Smooth muscle cell (in vitro differentiated cells): ENCODE measurements at regions not wholly inside any gene's neighbourhood (a gene's known extent, or its start where the extent isn't known, plus 50 kb on each side); places are given as distances from the start of the nearest gene placed in this dataset.

Source experiments
- DNase-seq: peaks from one replicate; lab custom pipeline; 2025; ENCODE audit not compliant: unreplicated experiment; lab: John Stamatoyannopoulos, UW
- H2AFZ ChIP-seq: fragments of 200-600 bp; sonication (generic); 2 replicates; pipeline ENCODE4 v1.6.0; 2016; ENCODE audit warnings: antibody characterized with exemption, low read depth, mild to moderate bottlenecking
- H3F3A ChIP-seq: fragments of 200-600 bp; sonication (generic); 2 replicates; pipeline ENCODE4 v1.6.0; 2017; ENCODE audit warnings: antibody characterized with exemption, low read depth
- H3K27ac ChIP-seq: fragments of 200-600 bp; sonication (generic); 2 replicates; pipeline ENCODE4 v1.5.1; 2016; ENCODE audit warnings: low read depth, mild to moderate bottlenecking
- H3K27me3 ChIP-seq: fragments of 200-600 bp; sonication (generic); 2 replicates; pipeline ENCODE4 v1.6.1; 2016; ENCODE audit warnings: low read depth, mild to moderate bottlenecking
- H3K36me3 ChIP-seq: fragments of 200-600 bp; sonication (generic); 2 replicates; pipeline ENCODE4 v1.5.1; 2016; ENCODE audit warnings: low read depth
- H3K4me1 ChIP-seq: fragments of 200-600 bp; sonication (generic); 2 replicates; pipeline ENCODE4 v1.5.1; 2016; ENCODE audit warnings: low read depth
- H3K4me2 ChIP-seq: fragments of 200-600 bp; sonication (generic); 2 replicates; pipeline ENCODE4 v1.6.0; 2016; ENCODE audit warnings: mild to moderate bottlenecking
- H3K4me3 ChIP-seq: fragments of 200-600 bp; sonication (generic); 2 replicates; pipeline ENCODE4 v1.5.1; 2016; ENCODE audit warnings: mild to moderate bottlenecking
- H3K79me2 ChIP-seq: fragments of 200-600 bp; sonication (generic); 2 replicates; pipeline ENCODE4 v1.6.0; 2016; ENCODE audit warnings: low read depth, mild to moderate bottlenecking
- H3K9ac ChIP-seq: fragments of 200-600 bp; sonication (generic); 2 replicates; pipeline ENCODE4 v1.6.0; 2016; ENCODE audit warnings: low read depth
- H3K9me3 ChIP-seq: fragments of 200-600 bp; sonication (generic); replicated peaks from 2 replicates; pipeline ENCODE4 v1.5.1; 2016; ENCODE audit warnings: low read depth
- H4K20me1 ChIP-seq: fragments of 200-600 bp; sonication (generic); 2 replicates; pipeline ENCODE4 v1.6.0; 2016; ENCODE audit warnings: low read depth
- CTCF ChIP-seq: fragments of 200-600 bp; sonication (generic); IDR thresholded peaks from 2 replicates; pipeline ENCODE4 v1.5.1; 2017; ENCODE audit warnings: borderline replicate concordance, mild to moderate bottlenecking, antibody characterized with exemption; ENCODE audit not compliant: insufficient read depth, poor library complexity, severe bottlenecking
- WGBS: methylation state at CpG from one replicate; pipeline ENCODE4 v1.1.7; 2016; ENCODE audit warnings: low lambda C conversion rate; 5-methylcytosine and 5-hydroxymethylcytosine counted together

GRCh38 chr14:29351996-29352705 lies 575.5 kb downstream of the PRKD1 start:
- no peak for DNase-seq
- Histone ChIP-seq H3K27ac (no peak overlapping the region), H3K4me2 (no peak overlapping the region), H3K9ac (no peak overlapping the region), H3K27me3 (no peaks in the 10 kb centered on the region), H3F3A (no peaks in the 10 kb centered on the region), H3K4me3 (no peak overlapping the region), H4K20me1 (no peaks in the 10 kb centered on the region), H3K36me3 (no peaks in the 10 kb centered on the region), H3K4me1 (no peaks in the 10 kb centered on the region), H3K79me2 (no peaks in the 10 kb centered on the region), H2AFZ (no peak overlapping the region), H3K9me3 (no peaks in the 10 kb centered on the region)
- TF ChIP-seq CTCF, result no peak
- 88% methylated on average over 4 of the region's 4 CpGs for WGBS

- 58% methylated on average over 1 of the region's 1 CpG for WGBS
- H3K27ac ChIP-seq, result no peak overlapping the region
- H3K79me2 ChIP-seq, result no peaks in the 10 kb centered on the region
- H3F3A ChIP-seq, result no peaks in the 10 kb centered on the region
- H3K4me3 ChIP-seq, result no peak overlapping the region
- TF ChIP-seq CTCF, result no peak
- no peak overlapping the region for H3K9ac ChIP-seq
- DNase-seq, result no peak
- H3K27me3 ChIP-seq, result no peaks in the 10 kb centered on the region
- no peak overlapping the region for H3K4me2 ChIP-seq
- no peaks in the 10 kb centered on the region for H3K36me3 ChIP-seq
- no peaks in the 10 kb centered on the region for H3K4me1 ChIP-seq
- no peaks in the 10 kb centered on the region for H3K9me3 ChIP-seq
- H2AFZ ChIP-seq, result no peak overlapping the region
- H4K20me1 ChIP-seq, result no peaks in the 10 kb centered on the region
Measured at GRCh38 chr14:29352706-29353080, 575.0 kb downstream of the PRKD1 start.

- H3K4me3 ChIP-seq, result no peak overlapping the region
- H3K4me1 ChIP-seq, result no peaks in the 10 kb centered on the region
- DNase-seq, result no peak
Measured at GRCh38 chr14:29353513-29353912, 574.1 kb downstream of the PRKD1 start.

More at GRCh38 chr14:29353513-29353912, 574.1 kb downstream of the PRKD1 start:
- no peaks in the 10 kb centered on the region for H3F3A ChIP-seq
- WGBS, result 95% methylated on average over 5 of the region's 5 CpGs
- H4K20me1 ChIP-seq, result no peaks in the 10 kb centered on the region
- H3K9ac ChIP-seq, result no peak overlapping the region
- H3K27me3 ChIP-seq, result no peaks in the 10 kb centered on the region
- H3K36me3 ChIP-seq, result no peaks in the 10 kb centered on the region
- no peak overlapping the region for H3K27ac ChIP-seq
- no peak for TF ChIP-seq CTCF
- no peaks in the 10 kb centered on the region for H3K9me3 ChIP-seq
- no peaks in the 10 kb centered on the region for H3K79me2 ChIP-seq
- no peak overlapping the region for H2AFZ ChIP-seq
- H3K4me2 ChIP-seq, result no peak overlapping the region
